Naive thymus-derived CD8-positive, alpha-beta T cell (primary cell): ENCODE measurements at regions not wholly inside any gene's neighbourhood (a gene's known extent, or its start where the extent isn't known, plus 50 kb on each side); places are given as distances from the start of the nearest gene placed in this dataset.
"Not testable (repeated sequence)": the region's sequence is repeated elsewhere in the genome, so short reads cannot be mapped to it uniquely, and the experiment has no call there.

Experiments used
- ATAC-seq, 2 donors: fragments of 150-1000 bp; cut with Tn5 transposase in 1 of 2; sonication (Bioruptor Pico), chemical (Tn5 transposase) in 1 of 2; 1 replicate in 1 of 2; 2 replicates in 1 of 2; pipeline ENCODE4 v1.10.0; 2021; ENCODE audit warnings: mild to moderate bottlenecking in 2 of 2, moderate library complexity in 2 of 2
- POLR2A ChIA-PET: fragments of 350-600 bp; sonication (Branson Sonifier 250); formaldehyde crosslinking; loops from one replicate; lab custom pipeline; 2021; ENCODE audit warnings: antibody characterized with exemption; lab: Charles Lee
- DNase-seq, 10 donors: peaks; one replicate each; pipeline versions ENCODE4 v3.0.0 to v3.0.0-alpha.2; 2020 to 2022
- H3K27ac Mint-ChIP-seq, 10 donors: one replicate each; pipeline ENCODE4 v1.8.0; 2020 to 2022; ENCODE audit warnings: mild to moderate bottlenecking in 10 of 10, mixed read lengths in 10 of 10, moderate library complexity in 4 of 10, inconsistent platforms in 1 of 10
- H3K27me3 Mint-ChIP-seq, 5 donors: one replicate each; pipeline ENCODE4 v1.8.0; 2021 to 2022; ENCODE audit warnings: mixed read lengths in 5 of 5
- H3K36me3 Mint-ChIP-seq, 3 donors: one replicate each; pipeline ENCODE4 v1.8.0; 2020 to 2022; ENCODE audit warnings: mixed read lengths in 3 of 3, mild to moderate bottlenecking in 2 of 3, inconsistent platforms in 1 of 3
- H3K4me1 Mint-ChIP-seq, 4 donors: one replicate each; pipeline ENCODE4 v1.8.0; 2021 to 2022; ENCODE audit warnings: mixed read lengths in 4 of 4
- H3K4me3 Mint-ChIP-seq, 10 donors: one replicate each; pipeline ENCODE4 v1.8.0; 2020 to 2022; ENCODE audit warnings: mild to moderate bottlenecking in 10 of 10, mixed read lengths in 10 of 10, moderate library complexity in 6 of 10, inconsistent platforms in 1 of 10
- H3K9me3 Mint-ChIP-seq, 9 donors: one replicate each; pipeline ENCODE4 v1.8.0; 2020 to 2022; ENCODE audit warnings: mixed read lengths in 9 of 9, mild to moderate bottlenecking in 3 of 9, inconsistent platforms in 1 of 9, moderate library complexity in 1 of 9

DNA sequence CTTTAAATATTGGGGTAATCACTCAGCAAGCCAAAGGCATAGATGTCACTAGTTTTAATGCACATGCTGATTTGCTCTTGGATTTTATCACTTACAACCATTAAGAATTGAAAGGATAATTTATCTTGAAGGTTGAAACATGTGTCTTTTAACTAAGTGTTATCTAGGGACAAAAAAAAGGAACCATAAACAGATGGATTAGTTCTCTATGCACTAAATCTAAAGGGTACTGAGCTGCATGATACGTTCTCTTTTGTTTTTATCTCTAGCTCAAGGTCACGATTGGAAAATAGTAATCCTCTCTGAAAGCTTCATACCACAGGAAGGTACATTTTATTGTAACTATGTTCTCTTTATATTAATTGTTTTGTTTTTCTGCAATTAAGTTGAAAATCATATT is 1426.6 kb downstream of the GRIK2 start:
- POLR2A ChIA-PET: no interaction called here
- H3K27ac Mint-ChIP-seq: no peak overlapping the region
- H3K27me3 Mint-ChIP-seq: no peaks in the 10 kb centered on the region
- H3K4me1 Mint-ChIP-seq: no peaks in the 10 kb centered on the region
- H3K36me3 Mint-ChIP-seq: no peaks in the 10 kb centered on the region
- H3K4me3 Mint-ChIP-seq: no peak overlapping the region
- DNase-seq (no peak), ATAC-seq (no peak)
- H3K9me3 Mint-ChIP-seq: peaks cover 0 to 10% (median 2%) of the 10 kb centered on the region in 9 donors

- Mint-ChIP-seq H3K4me3 (no peak overlapping the region), H3K27me3 (no peaks in the 10 kb centered on the region), H3K9me3 (peaks cover 0 to 11% (median 0%) of the 10 kb centered on the region in 9 donors), H3K27ac (no peak overlapping the region), H3K36me3 (no peaks in the 10 kb centered on the region), H3K4me1 (no peaks in the 10 kb centered on the region)
- ATAC-seq (no peak), DNase-seq (no peak)
- POLR2A ChIA-PET: no interaction called here
These were observed 1421.7 kb downstream of the GRIK2 start for GRCh38 chr6:102815207-102815606.

DNA sequence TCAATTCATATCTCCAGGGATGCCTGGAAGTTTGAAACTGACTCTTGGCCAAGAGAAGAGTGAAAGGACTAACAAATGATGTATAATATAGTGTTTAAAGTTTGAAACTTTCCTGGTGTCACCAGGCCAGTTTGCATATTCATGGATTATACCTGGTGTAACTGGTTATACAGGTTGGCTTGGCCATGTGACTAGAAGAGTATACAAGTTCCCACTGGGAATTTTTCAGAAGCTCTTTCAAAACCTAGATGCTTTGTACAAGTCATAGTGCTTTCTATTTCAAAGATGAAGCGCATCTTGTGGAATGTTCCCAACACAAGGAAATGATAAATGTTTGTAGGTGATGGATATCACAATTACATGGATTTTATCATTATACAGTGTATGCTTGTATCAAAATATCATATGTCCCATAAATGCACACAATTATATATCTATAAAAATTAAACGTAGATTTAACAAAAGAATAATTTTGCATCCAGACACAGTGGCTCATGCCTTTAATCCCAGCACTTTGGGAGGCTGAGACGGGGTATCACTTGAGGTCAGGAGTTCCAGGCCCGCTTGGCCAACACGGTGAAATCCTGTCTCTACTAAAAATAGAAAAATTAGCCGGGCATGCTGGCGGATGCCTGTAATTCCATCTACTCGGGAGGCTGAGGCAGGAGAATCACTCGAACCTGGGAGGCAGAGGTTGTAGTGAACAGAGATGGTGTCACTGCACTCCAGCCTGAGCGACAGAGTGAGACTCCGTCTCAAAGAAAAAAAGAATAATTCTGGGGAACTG is 1420.2 kb downstream of the GRIK2 start:
- H3K4me3 Mint-ChIP-seq: no peak overlapping the region
- peaks cover 0 to 11% (median 2%) of the 10 kb centered on the region in 9 donors for H3K9me3 Mint-ChIP-seq
- H3K27ac Mint-ChIP-seq: no peak overlapping the region
- POLR2A ChIA-PET: no interaction called here
- ATAC-seq: no peak
- DNase-seq: no peak
- H3K4me1 Mint-ChIP-seq: no peaks in the 10 kb centered on the region
- no peaks in the 10 kb centered on the region for H3K36me3 Mint-ChIP-seq
- peaks cover 0 to 2% (median 0%) of the 10 kb centered on the region in 5 donors for H3K27me3 Mint-ChIP-seq

DNA sequence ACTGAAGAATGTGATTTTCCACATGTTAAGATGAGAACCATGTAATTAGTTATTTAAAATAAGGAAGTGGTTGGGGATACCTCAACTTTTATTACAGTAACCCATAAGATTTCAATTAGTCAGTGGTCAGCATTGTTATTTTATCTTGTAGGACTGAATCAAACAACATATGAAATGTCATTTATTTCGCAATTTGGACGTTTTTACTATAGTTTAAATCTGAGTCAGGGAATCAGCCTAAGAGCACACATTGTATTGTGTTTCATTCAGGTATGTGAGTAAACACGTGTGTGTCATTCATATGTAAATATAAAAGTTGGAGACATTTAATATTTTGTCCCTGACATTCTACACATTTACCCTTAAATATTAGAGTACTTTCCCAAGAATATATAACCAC is 1418.7 kb downstream of the GRIK2 start:
- H3K36me3 Mint-ChIP-seq: no peaks in the 10 kb centered on the region
- DNase-seq: no peak
- no peak for ATAC-seq
- H3K4me3 Mint-ChIP-seq: no peak overlapping the region
- POLR2A ChIA-PET: no interaction called here
- H3K4me1 Mint-ChIP-seq: no peaks in the 10 kb centered on the region
- H3K27ac Mint-ChIP-seq: no peak overlapping the region
- peaks cover 0 to 2% (median 0%) of the 10 kb centered on the region in 5 donors for H3K27me3 Mint-ChIP-seq
- H3K9me3 Mint-ChIP-seq: peaks cover 0 to 22% (median 3%) of the 10 kb centered on the region in 9 donors

- H3K27ac Mint-ChIP-seq, H3K36me3 Mint-ChIP-seq, H3K4me3 Mint-ChIP-seq, ATAC-seq, POLR2A ChIA-PET, H3K27me3 Mint-ChIP-seq, H3K4me1 Mint-ChIP-seq, DNase-seq: not testable (repeated sequence)
- peaks cover 0 to 13% (median 3%) of the 10 kb centered on the region in 9 donors for H3K9me3 Mint-ChIP-seq
These were observed 1415.5 kb downstream of the GRIK2 start for GRCh38 chr6:102808944-102809505.

- H3K27ac Mint-ChIP-seq: no peak overlapping the region
- no peak overlapping the region for H3K4me3 Mint-ChIP-seq
- H3K27me3 Mint-ChIP-seq: no peaks in the 10 kb centered on the region
- POLR2A ChIA-PET: no interaction called here
- no peak for DNase-seq
- peaks cover 0 to 9% (median 4%) of the 10 kb centered on the region in 9 donors for H3K9me3 Mint-ChIP-seq
- no peaks in the 10 kb centered on the region for H3K4me1 Mint-ChIP-seq
- no peak for ATAC-seq
- H3K36me3 Mint-ChIP-seq: no peaks in the 10 kb centered on the region
These were observed 1405.5 kb downstream of the GRIK2 start for GRCh38 chr6:102799051-102799450.

GRCh38 chr6:102798636-102799035 is 1405.1 kb downstream of the GRIK2 start:
- Mint-ChIP-seq H3K9me3 (peaks cover 0 to 9% (median 3%) of the 10 kb centered on the region in 9 donors), H3K4me1 (no peaks in the 10 kb centered on the region), H3K27me3 (no peaks in the 10 kb centered on the region), H3K27ac (no peak overlapping the region), H3K36me3 (no peaks in the 10 kb centered on the region), H3K4me3 (no peak overlapping the region)
- no peak for DNase-seq
- POLR2A ChIA-PET: no interaction called here
- no peak for ATAC-seq

GRCh38 chr6:102793752-102794151 is 1400.2 kb downstream of the GRIK2 start:
- Mint-ChIP-seq H3K27ac (no peak overlapping the region), H3K27me3 (no peaks in the 10 kb centered on the region), H3K4me1 (no peaks in the 10 kb centered on the region), H3K36me3 (no peaks in the 10 kb centered on the region), H3K9me3 (peaks cover 0 to 6% (median 0%) of the 10 kb centered on the region in 9 donors), H3K4me3 (no peak overlapping the region)
- POLR2A ChIA-PET: no interaction called here
- no peak for DNase-seq
- ATAC-seq: no peak

GRCh38 chr6:102774326-102774725 is 1380.8 kb downstream of the GRIK2 start:
- no peaks in the 10 kb centered on the region for H3K36me3 Mint-ChIP-seq

DNA sequence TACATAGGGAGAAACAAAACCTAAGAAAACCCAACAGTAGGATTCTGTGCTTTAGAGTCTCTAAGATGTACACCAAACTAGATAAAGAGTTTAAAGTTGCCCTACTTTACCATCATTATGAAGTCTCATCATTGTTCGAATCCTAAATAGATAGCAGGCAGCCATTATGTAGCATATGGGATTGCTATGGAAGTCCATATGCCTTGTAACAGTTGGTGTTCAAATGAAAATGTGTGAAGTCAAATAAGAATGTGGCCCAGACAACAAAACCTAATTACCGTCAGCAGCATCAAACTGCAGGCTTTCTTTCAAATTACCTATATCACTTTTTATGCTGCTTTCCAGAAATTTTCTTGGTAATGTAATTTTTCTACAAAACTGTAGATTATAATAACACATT is 1380.1 kb downstream of the GRIK2 start:
- H3K4me1 Mint-ChIP-seq: no peaks in the 10 kb centered on the region
- DNase-seq (no peak), ATAC-seq (no peak)
- no peak overlapping the region for H3K4me3 Mint-ChIP-seq
- peaks cover 0 to 19% (median 8%) of the 10 kb centered on the region in 9 donors for H3K9me3 Mint-ChIP-seq
- H3K27me3 Mint-ChIP-seq: no peaks in the 10 kb centered on the region
- H3K27ac Mint-ChIP-seq: no peak overlapping the region
- POLR2A ChIA-PET: no interaction called here
- H3K36me3 Mint-ChIP-seq: no peaks in the 10 kb centered on the region

More at GRCh38 chr6:102774326-102774725, 1380.8 kb downstream of the GRIK2 start:
- DNase-seq (no peak), ATAC-seq (no peak)
- Mint-ChIP-seq H3K9me3 (peaks cover 0 to 18% (median 7%) of the 10 kb centered on the region in 9 donors), H3K27ac (no peak overlapping the region), H3K4me1 (no peaks in the 10 kb centered on the region), H3K27me3 (no peaks in the 10 kb centered on the region), H3K4me3 (no peak overlapping the region)
- POLR2A ChIA-PET: no interaction called here

- Mint-ChIP-seq H3K4me3 (no peak overlapping the region), H3K36me3 (no peaks in the 10 kb centered on the region), H3K27me3 (no peaks in the 10 kb centered on the region), H3K9me3 (peaks cover 2 to 30% (median 10%) of the 10 kb centered on the region in 9 donors), H3K27ac (no peak overlapping the region), H3K4me1 (no peaks in the 10 kb centered on the region)
- POLR2A ChIA-PET: no interaction called here
- DNase-seq (no peak), ATAC-seq (no peak)
These were observed 1373.5 kb downstream of the GRIK2 start for GRCh38 chr6:102766963-102767362.

- ATAC-seq (no peak), DNase-seq (no peak)
- no peaks in the 10 kb centered on the region for H3K36me3 Mint-ChIP-seq
- peaks cover 0 to 18% (median 8%) of the 10 kb centered on the region in 9 donors for H3K9me3 Mint-ChIP-seq
- POLR2A ChIA-PET: interaction anchor here (0.5 kb wide), 1 partner anchor 1860 kb away, joined by 3 read pairs; no protein-coding TSS in a partner anchor
- no peak overlapping the region for H3K27ac Mint-ChIP-seq
- no peaks in the 10 kb centered on the region for H3K27me3 Mint-ChIP-seq
- no peaks in the 10 kb centered on the region for H3K4me1 Mint-ChIP-seq
- no peak overlapping the region for H3K4me3 Mint-ChIP-seq
These were observed 1370.8 kb downstream of the GRIK2 start for GRCh38 chr6:102764317-102764716.

DNA sequence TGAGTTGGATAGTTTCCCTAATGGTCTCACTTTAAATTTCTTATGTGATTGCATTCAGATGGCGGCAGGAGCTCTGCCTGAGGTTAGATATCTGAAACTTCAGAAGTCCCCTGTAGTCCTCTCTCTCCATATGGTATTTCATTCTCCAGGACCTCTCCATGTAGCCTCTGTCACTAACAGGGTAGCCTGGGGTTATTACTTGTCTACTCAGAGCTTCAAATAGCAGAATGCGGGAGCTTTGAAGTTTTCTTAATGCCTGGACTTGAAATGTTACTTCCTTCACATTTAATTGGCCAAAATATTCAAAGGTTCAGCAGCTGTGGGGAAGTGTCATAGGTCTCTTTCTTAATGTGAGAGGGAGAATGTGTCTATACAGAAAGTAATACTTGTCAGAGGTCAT is 1370.4 kb downstream of the GRIK2 start:
- ATAC-seq (no peak), DNase-seq (no peak)
- H3K9me3 Mint-ChIP-seq: peaks cover 0 to 17% (median 4%) of the 10 kb centered on the region in 9 donors
- no peak overlapping the region for H3K4me3 Mint-ChIP-seq
- POLR2A ChIA-PET: no interaction called here
- no peaks in the 10 kb centered on the region for H3K36me3 Mint-ChIP-seq
- no peaks in the 10 kb centered on the region for H3K4me1 Mint-ChIP-seq
- no peaks in the 10 kb centered on the region for H3K27me3 Mint-ChIP-seq
- no peak overlapping the region for H3K27ac Mint-ChIP-seq
